WTC11 (cell line): ENCODE measurements at regions not wholly inside any gene's neighbourhood (a gene's known extent, or its start where the extent isn't known, plus 50 kb on each side); places are given as distances from the start of the nearest gene placed in this dataset.

Source experiments
- ATAC-seq: fragments of 200-7000 bp; cut with Tn5 transposase; 2 replicates; pipeline ENCODE4 v1.10.0; 2021; ENCODE audit warnings: mild to moderate bottlenecking, moderate library complexity
- CTCF ChIA-PET: fragments of 300-600 bp; sonication (Branson Sonifier 250); formaldehyde crosslinking; loops from one replicate; lab custom pipeline; 2021; ENCODE audit warnings: antibody characterized with exemption; lab: Charles Lee
- POLR2A ChIA-PET: fragments of 350-600 bp; sonication (Branson Sonifier 250); formaldehyde crosslinking; loops from one replicate; lab custom pipeline; 2021; ENCODE audit warnings: antibody characterized with exemption; lab: Charles Lee
- DNase-seq: peaks from one replicate; pipeline ENCODE4 v3.0.0; 2021; ENCODE audit warnings: low spot score
- H3K27ac Mint-ChIP-seq: 2 replicates; pipeline ENCODE4 v1.8.0; 2021; ENCODE audit warnings: mixed read lengths
- H3K27me3 Mint-ChIP-seq: 2 replicates; pipeline ENCODE4 v1.8.0; 2021; ENCODE audit warnings: low read depth, mild to moderate bottlenecking, moderate library complexity, mixed read lengths
- H3K36me3 Mint-ChIP-seq: 2 replicates; pipeline ENCODE4 v1.8.0; 2021; ENCODE audit warnings: mixed read lengths
- H3K4me1 Mint-ChIP-seq: 2 replicates; pipeline ENCODE4 v1.8.0; 2022; ENCODE audit warnings: mixed read lengths
- H3K4me3 Mint-ChIP-seq: 2 replicates; pipeline ENCODE4 v1.8.0; 2021; ENCODE audit warnings: mild to moderate bottlenecking, moderate library complexity, mixed read lengths
- H3K9me3 Mint-ChIP-seq: 2 replicates; pipeline ENCODE4 v1.8.0; 2021; ENCODE audit warnings: mixed read lengths
- CREM ChIP-seq: sonication (generic); formaldehyde crosslinking; IDR thresholded peaks from 2 replicates; pipeline ENCODE4 v1.8.1; 2022; ENCODE audit warnings: mild to moderate bottlenecking, missing genetic modification reagents, moderate library complexity
- CTCF ChIP-seq: fragments of 200-600 bp; IDR thresholded peaks from 2 replicates; pipeline ENCODE4 v1.8.0; 2022; ENCODE audit warnings: antibody characterized with exemption
- E2F4 ChIP-seq: sonication (generic); formaldehyde crosslinking; IDR thresholded peaks from 2 replicates; pipeline ENCODE4 v1.8.1; 2022; ENCODE audit warnings: low read depth, mild to moderate bottlenecking, moderate library complexity, missing genetic modification reagents, borderline replicate concordance
- EMX1 ChIP-seq: fragments of 250-450 bp; sonication (Bioruptor Pico); IDR thresholded peaks from 2 replicates; pipeline ENCODE4 v1.8.0; 2021; ENCODE audit warnings: mild to moderate bottlenecking
- FOXJ3 ChIP-seq: sonication (generic); formaldehyde crosslinking; IDR thresholded peaks from 2 replicates; pipeline ENCODE4 v1.9.0; 2021; ENCODE audit warnings: missing genetic modification reagents, mild to moderate bottlenecking, borderline replicate concordance
- FOXP4 ChIP-seq: sonication (generic); formaldehyde crosslinking; IDR thresholded peaks from 2 replicates; pipeline ENCODE4 v1.8.0; 2022; ENCODE audit warnings: mild to moderate bottlenecking, missing genetic modification reagents
- GRHL2 ChIP-seq: fragments of 250-450 bp; sonication (Bioruptor Pico); IDR thresholded peaks from 2 replicates; pipeline ENCODE4 v1.8.0; 2022; ENCODE audit warnings: mild to moderate bottlenecking, moderate library complexity; ENCODE audit not compliant: insufficient replicate concordance, severe bottlenecking
- HMGA2 ChIP-seq: fragments of 250-450 bp; sonication (Bioruptor Pico); IDR thresholded peaks from 2 replicates; pipeline ENCODE4 v1.4.0; 2021; ENCODE audit warnings: mild to moderate bottlenecking, moderate library complexity
- KAT7 ChIP-seq: sonication (generic); formaldehyde crosslinking; IDR thresholded peaks from 2 replicates; pipeline ENCODE4 v1.8.1; 2023; ENCODE audit warnings: missing genetic modification reagents, mild to moderate bottlenecking, borderline replicate concordance
- NR2C2 ChIP-seq: sonication (generic); formaldehyde crosslinking; IDR thresholded peaks from 2 replicates; pipeline ENCODE4 v1.8.0; 2022; ENCODE audit warnings: mild to moderate bottlenecking, missing genetic modification reagents
- NR3C1 ChIP-seq: sonication (generic); formaldehyde crosslinking; conservative IDR thresholded peaks from 2 replicates; pipeline ENCODE4 v1.8.1; 2023; ENCODE audit warnings: low read depth, mild to moderate bottlenecking, missing genetic modification reagents
- OVOL2 ChIP-seq: fragments of 250-450 bp; sonication (Bioruptor Pico); IDR thresholded peaks from 2 replicates; pipeline ENCODE4 v1.9.0; 2021; ENCODE audit warnings: mild to moderate bottlenecking, borderline replicate concordance
- PREB ChIP-seq: sonication (generic); formaldehyde crosslinking; IDR thresholded peaks from 2 replicates; pipeline ENCODE4 v1.8.1; 2022; ENCODE audit warnings: mild to moderate bottlenecking, missing genetic modification reagents, moderate library complexity, borderline replicate concordance
- RORB ChIP-seq: fragments of 250-450 bp; sonication (Bioruptor Pico); IDR thresholded peaks from 2 replicates; pipeline ENCODE4 v1.9.0; 2021; ENCODE audit warnings: mild to moderate bottlenecking
- SP1 ChIP-seq: sonication (generic); formaldehyde crosslinking; conservative IDR thresholded peaks from 2 replicates; pipeline ENCODE4 v1.8.1; 2022; ENCODE audit warnings: missing genetic modification reagents
- USF1 ChIP-seq: sonication (generic); formaldehyde crosslinking; IDR thresholded peaks from 2 replicates; pipeline ENCODE4 v1.8.0; 2022; ENCODE audit warnings: mild to moderate bottlenecking, missing genetic modification reagents
- USF2 ChIP-seq: sonication (generic); formaldehyde crosslinking; IDR thresholded peaks from 2 replicates; pipeline ENCODE4 v1.8.1; 2023; ENCODE audit warnings: mild to moderate bottlenecking, missing genetic modification reagents, moderate library complexity
- ZNF121 ChIP-seq: sonication (generic); formaldehyde crosslinking; IDR thresholded peaks from 2 replicates; pipeline ENCODE4 v1.8.0; 2023; ENCODE audit warnings: missing genetic modification reagents
- ZNF232 ChIP-seq: sonication (generic); formaldehyde crosslinking; IDR thresholded peaks from 2 replicates; pipeline ENCODE4 v1.8.0; 2022; ENCODE audit warnings: mild to moderate bottlenecking, missing genetic modification reagents
- ZNF423 ChIP-seq: fragments of 250-450 bp; sonication (Bioruptor Pico); IDR thresholded peaks from 2 replicates; pipeline ENCODE4 v2.1.2; 2022; ENCODE audit warnings: mild to moderate bottlenecking, moderate library complexity
- ZNF425 ChIP-seq: fragments of 250-450 bp; sonication (Bioruptor Pico); conservative IDR thresholded peaks from 2 replicates; pipeline ENCODE4 v1.9.0; 2021; ENCODE audit warnings: mild to moderate bottlenecking
- ZNF512 ChIP-seq: sonication (generic); formaldehyde crosslinking; IDR thresholded peaks from 2 replicates; pipeline ENCODE4 v1.8.1; 2022; ENCODE audit warnings: missing genetic modification reagents, borderline replicate concordance

- TF ChIP-seq PREB (CRISPR knock-in tag): no peak
- no peak for TF ChIP-seq ZNF425
- no peak for TF ChIP-seq FOXJ3 (CRISPR knock-in tag)
- no peak for TF ChIP-seq ZNF232 (CRISPR knock-in tag)
- TF ChIP-seq USF1 (CRISPR knock-in tag): no peak
- no peak for TF ChIP-seq NR3C1 (CRISPR knock-in tag)
- no peak for TF ChIP-seq USF2 (CRISPR knock-in tag)
- TF ChIP-seq, all 79 proteins: peak for 0
These were observed 533.6 kb downstream of the TRAM1L1 start (continued) for GRCh38 chr4:116551806-116552205.

- H3K27me3 Mint-ChIP-seq: no peaks in the 10 kb centered on the region
- CTCF ChIA-PET: no interaction called here
- POLR2A ChIA-PET: no interaction called here
- TF ChIP-seq SP1 (no peak), GRHL2 (no peak), NR2C2 (CRISPR knock-in tag) (no peak), ZNF121 (no peak), OVOL2 (CRISPR knock-in tag) (no peak), KAT7 (CRISPR knock-in tag) (no peak), ZNF512 (CRISPR knock-in tag) (no peak), RORB (CRISPR knock-in tag) (no peak), HMGA2 (CRISPR knock-in tag) (no peak), USF1 (CRISPR knock-in tag) (no peak), E2F4 (CRISPR knock-in tag) (no peak), CREM (CRISPR knock-in tag) (no peak), FOXP4 (CRISPR knock-in tag) (no peak), CTCF (no peak), EMX1 (CRISPR knock-in tag) (no peak), USF2 (CRISPR knock-in tag) (no peak), ZNF423 (CRISPR knock-in tag) (no peak)
- ATAC-seq (no peak), DNase-seq (no peak)
- H3K9me3 Mint-ChIP-seq: peaks cover 4% of the 10 kb centered on the region
- H3K4me3 Mint-ChIP-seq: no peak overlapping the region
- H3K4me1 Mint-ChIP-seq: peaks cover 10% of the 10 kb centered on the region
- no peaks in the 10 kb centered on the region for H3K36me3 Mint-ChIP-seq
- H3K27ac Mint-ChIP-seq: no peak overlapping the region
These were observed 537.7 kb downstream of the TRAM1L1 start for GRCh38 chr4:116547632-116548031.
